SK-N-DZ (cell line): ENCODE measurements at regions not wholly inside any gene's neighbourhood (a gene's known extent, or its start where the extent isn't known, plus 50 kb on each side); places are given as distances from the start of the nearest gene placed in this dataset.
"Not testable (repeated sequence)": the region's sequence is repeated elsewhere in the genome, so short reads cannot be mapped to it uniquely, and the experiment has no call there.

ENCODE experiments used
- DNase-seq: peaks from one replicate; pipeline ENCODE4 v3.0.0-alpha.2; 2015; ENCODE audit warnings: low spot score

- DNase-seq: no peak
Observed at GRCh38 chr12:89289720-89290119, 62.6 kb downstream of the DUSP6 start.

- no peak for DNase-seq
Observed at GRCh38 chr12:89288959-89289358, 63.3 kb downstream of the DUSP6 start.

- no peak for DNase-seq
Observed at GRCh38 chr12:89286501-89286900, 65.8 kb downstream of the DUSP6 start.

- DNase-seq: no peak
Observed at GRCh38 chr12:89281539-89281867, 70.8 kb downstream of the DUSP6 start.

GRCh38 chr12:89280833-89281538 lies 71.3 kb downstream of the DUSP6 start:
- no peak for DNase-seq

GRCh38 chr12:89279499-89279898 lies 72.8 kb downstream of the DUSP6 start:
- no peak for DNase-seq

GRCh38 chr12:89278862-89279261 lies 73.4 kb downstream of the DUSP6 start:
- DNase-seq: peak; percentile 61

GRCh38 chr12:89278169-89278568 lies 74.1 kb downstream of the DUSP6 start:
- DNase-seq: no peak

- DNase-seq: no peak
Observed at GRCh38 chr12:89276860-89277259, 75.4 kb downstream of the DUSP6 start.

GRCh38 chr12:89273525-89273924 lies 78.8 kb downstream of the DUSP6 start:
- DNase-seq: no peak

GRCh38 chr12:89270548-89270947 lies 81.8 kb downstream of the DUSP6 start:
- no peak for DNase-seq

- no peak for DNase-seq
Observed at GRCh38 chr12:89269174-89269573, 83.1 kb downstream of the DUSP6 start.

GRCh38 chr12:89267404-89267803 lies 84.9 kb downstream of the DUSP6 start:
- no peak for DNase-seq

- DNase-seq: not testable (repeated sequence)
Observed at GRCh38 chr12:89266574-89267188, 85.6 kb downstream of the DUSP6 start.

- DNase-seq: no peak
Observed at GRCh38 chr12:89264837-89265236, 87.5 kb downstream of the DUSP6 start.

GRCh38 chr12:89263900-89264299 lies 88.4 kb downstream of the DUSP6 start:
- no peak for DNase-seq

- no peak for DNase-seq
Observed at GRCh38 chr12:89262855-89263552, 89.3 kb downstream of the DUSP6 start.

- no peak for DNase-seq
Observed at GRCh38 chr12:89261982-89262381, 90.3 kb downstream of the DUSP6 start.

- no peak for DNase-seq
Observed at GRCh38 chr12:89260841-89261637, 91.3 kb downstream of the DUSP6 start.

GRCh38 chr12:89259821-89260220 lies 92.5 kb downstream of the DUSP6 start:
- DNase-seq: no peak

GRCh38 chr12:89258240-89258969 lies 93.9 kb downstream of the DUSP6 start:
- no peak for DNase-seq
